ENCODE measurements at regions not wholly inside any gene's neighbourhood (a gene's known extent, or its start where the extent isn't known, plus 50 kb on each side); places are given as distances from the start of the nearest gene placed in this dataset.

- no peak overlapping the region for H3K27ac Mint-ChIP-seq
- no peaks in the 10 kb centered on the region for H3K4me1 ChIP-seq (ENCODE audit: control insufficient read depth, insufficient read depth, low read length)
- TF ChIP-seq, protein P1, sequence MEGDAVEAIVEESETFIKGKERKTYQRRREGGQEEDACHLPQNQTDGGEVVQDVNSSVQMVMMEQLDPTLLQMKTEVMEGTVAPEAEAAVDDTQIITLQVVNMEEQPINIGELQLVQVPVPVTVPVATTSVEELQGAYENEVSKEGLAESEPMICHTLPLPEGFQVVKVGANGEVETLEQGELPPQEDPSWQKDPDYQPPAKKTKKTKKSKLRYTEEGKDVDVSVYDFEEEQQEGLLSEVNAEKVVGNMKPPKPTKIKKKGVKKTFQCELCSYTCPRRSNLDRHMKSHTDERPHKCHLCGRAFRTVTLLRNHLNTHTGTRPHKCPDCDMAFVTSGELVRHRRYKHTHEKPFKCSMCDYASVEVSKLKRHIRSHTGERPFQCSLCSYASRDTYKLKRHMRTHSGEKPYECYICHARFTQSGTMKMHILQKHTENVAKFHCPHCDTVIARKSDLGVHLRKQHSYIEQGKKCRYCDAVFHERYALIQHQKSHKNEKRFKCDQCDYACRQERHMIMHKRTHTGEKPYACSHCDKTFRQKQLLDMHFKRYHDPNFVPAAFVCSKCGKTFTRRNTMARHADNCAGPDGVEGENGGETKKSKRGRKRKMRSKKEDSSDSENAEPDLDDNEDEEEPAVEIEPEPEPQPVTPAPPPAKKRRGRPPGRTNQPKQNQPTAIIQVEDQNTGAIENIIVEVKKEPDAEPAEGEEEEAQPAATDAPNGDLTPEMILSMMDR (IDR thresholded peaks at IDR 0.05): no peak
- no peaks in the 10 kb centered on the region for H3K4me1 Mint-ChIP-seq
- H3K27ac ChIP-seq (ENCODE audit: low read length): no peak overlapping the region
- no peaks in the 10 kb centered on the region for H3K36me3 ChIP-seq (ENCODE audit: control insufficient read depth, insufficient read depth, low read length)
- H3K4me3 Mint-ChIP-seq: no peak overlapping the region
- ATAC-seq: no peak
- WGBS (ENCODE audit: insufficient coverage): 80% methylated on average over 8 of the region's 10 CpGs
- no peaks in the 10 kb centered on the region for H3K27me3 ChIP-seq (ENCODE audit: control insufficient read depth, insufficient read depth, low read length)
- H3K4me3 ChIP-seq (ENCODE audit: low read length): no peak overlapping the region
- no peaks in the 10 kb centered on the region for H3K36me3 Mint-ChIP-seq
- H3K9me3 ChIP-seq (ENCODE audit: control insufficient read depth, insufficient read depth, low read length): no peaks in the 10 kb centered on the region
- intact Hi-C loops (cut with micrococcal nuclease): no loop called here
- H3K9me3 Mint-ChIP-seq: no peaks in the 10 kb centered on the region
- H3K27me3 Mint-ChIP-seq (ENCODE audit: low read depth in 2 of 2): no peaks in the 10 kb centered on the region
- no peak for DNase-seq
Measured at GRCh38 chr2:15802657-15803542, 137.4 kb upstream of the MYCN start.

- ATAC-seq: no peak
- no peak overlapping the region for H3K27ac ChIP-seq (ENCODE audit: low read length)
Measured at GRCh38 chr2:15803543-15804245, 136.7 kb upstream of the MYCN start.

DNA sequence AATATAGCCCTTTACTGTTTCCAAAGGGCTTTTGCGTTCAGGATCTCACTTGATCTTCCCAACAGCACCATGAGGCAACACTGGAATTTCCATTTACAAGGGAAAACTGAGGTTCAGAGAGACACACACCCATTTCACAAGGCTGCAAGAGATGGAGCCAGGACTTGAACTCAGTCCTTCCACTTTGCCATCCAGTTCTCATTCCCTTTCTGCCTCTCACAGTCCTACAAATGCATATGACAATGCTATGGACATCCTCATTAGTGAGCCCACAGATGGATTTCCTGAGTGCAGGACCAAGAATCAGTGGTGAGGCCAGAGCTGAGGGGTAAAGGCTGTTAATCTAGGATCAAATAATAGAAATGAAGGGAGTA, 136.1 kb upstream of the MYCN start:
- Mint-ChIP-seq H3K36me3 (no peaks in the 10 kb centered on the region), H3K27me3 (ENCODE audit: low read depth in 2 of 2) (peaks cover 0 to 11% of the 10 kb centered on the region in 2 donors), H3K4me3 (no peak overlapping the region), H3K27ac (no peak overlapping the region), H3K4me1 (no peaks in the 10 kb centered on the region), H3K9me3 (no peaks in the 10 kb centered on the region)
- WGBS (ENCODE audit: insufficient coverage): 91% methylated on average over 1 of the region's 1 CpG
- H3K4me3 ChIP-seq (ENCODE audit: low read length): no peak overlapping the region
- TF ChIP-seq, protein P1 (IDR thresholded peaks at IDR 0.05): no peak
- H3K27me3 ChIP-seq (ENCODE audit: control insufficient read depth, insufficient read depth, low read length): no peaks in the 10 kb centered on the region
- no peaks in the 10 kb centered on the region for H3K9me3 ChIP-seq (ENCODE audit: control insufficient read depth, insufficient read depth, low read length)
- H3K4me1 ChIP-seq (ENCODE audit: control insufficient read depth, insufficient read depth, low read length): no peaks in the 10 kb centered on the region
- intact Hi-C loops (cut with micrococcal nuclease): no loop called here
- DNase-seq (no peak), ATAC-seq (no peak)
- H3K36me3 ChIP-seq (ENCODE audit: control insufficient read depth, insufficient read depth, low read length): no peaks in the 10 kb centered on the region
- no peak overlapping the region for H3K27ac ChIP-seq (ENCODE audit: low read length)

More at GRCh38 chr2:15803543-15804245, 136.7 kb upstream of the MYCN start:
- Histone ChIP-seq H3K27me3 (ENCODE audit: control insufficient read depth, insufficient read depth, low read length) (no peaks in the 10 kb centered on the region), H3K9me3 (ENCODE audit: control insufficient read depth, insufficient read depth, low read length) (no peaks in the 10 kb centered on the region), H3K4me1 (ENCODE audit: control insufficient read depth, insufficient read depth, low read length) (no peaks in the 10 kb centered on the region), H3K36me3 (ENCODE audit: control insufficient read depth, insufficient read depth, low read length) (no peaks in the 10 kb centered on the region), H3K4me3 (ENCODE audit: low read length) (no peak overlapping the region)
- no peak for DNase-seq
- H3K27ac Mint-ChIP-seq: no peak overlapping the region
- H3K4me3 Mint-ChIP-seq: no peak overlapping the region
- WGBS (ENCODE audit: insufficient coverage): 89% methylated on average over 12 of the region's 12 CpGs
- H3K4me1 Mint-ChIP-seq: no peaks in the 10 kb centered on the region
- peaks cover 0 to 7% of the 10 kb centered on the region in 2 donors for H3K27me3 Mint-ChIP-seq (ENCODE audit: low read depth in 2 of 2)
- H3K36me3 Mint-ChIP-seq: no peaks in the 10 kb centered on the region
- TF ChIP-seq, protein P1 (IDR thresholded peaks at IDR 0.05): no peak
- intact Hi-C loops (cut with micrococcal nuclease): no loop called here
- no peaks in the 10 kb centered on the region for H3K9me3 Mint-ChIP-seq
